OCI-LY7 (cell line): ENCODE measurements at regions not wholly inside any gene's neighbourhood (a gene's known extent, or its start where the extent isn't known, plus 50 kb on each side); places are given as distances from the start of the nearest gene placed in this dataset.
"Not testable (repeated sequence)": the region's sequence is repeated elsewhere in the genome, so short reads cannot be mapped to it uniquely, and the experiment has no call there.

Experiments
- CTCF ChIP-seq: fragments of 200-600 bp; sonication (generic); conservative IDR thresholded peaks from 2 replicates; pipeline ENCODE4 v1.5.1; 2014; ENCODE audit warnings: mild to moderate bottlenecking, antibody characterized with exemption, low read length, moderate library complexity, mixed read lengths
- EZH2phosphoT487 ChIP-seq: fragments of 200-600 bp; sonication (generic); IDR thresholded peaks from 2 replicates; pipeline ENCODE4 v1.6.1; 2018; ENCODE audit warnings: low read depth, borderline replicate concordance, mild to moderate bottlenecking, mixed run types, antibody characterized with exemption, low read length, moderate library complexity, mixed read lengths

DNA sequence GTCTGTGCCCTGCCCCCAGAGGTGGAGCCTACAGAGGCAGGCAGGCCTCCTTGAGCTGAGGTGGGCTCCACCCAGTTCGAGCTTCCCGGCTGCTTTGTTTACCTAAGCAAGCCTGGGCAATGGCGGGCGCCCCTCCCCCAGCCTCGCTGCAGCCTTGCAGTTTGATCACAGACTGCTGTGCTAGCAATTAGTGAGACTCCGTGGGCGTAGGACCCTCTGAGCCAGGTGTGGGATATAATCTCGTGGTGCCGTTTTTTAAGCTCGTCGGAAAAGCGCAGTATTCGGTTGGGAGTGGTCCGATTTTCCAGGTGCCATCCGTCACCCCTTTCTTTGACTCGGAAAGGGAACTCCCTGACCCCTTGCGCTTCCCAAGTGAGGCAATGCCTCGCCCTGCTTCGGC lies 383.1 kb upstream of the ZEB2 start:
- not testable (repeated sequence) for TF ChIP-seq CTCF, EZH2phosphoT487
